SHP77 treated with DMSO at 0.1 percent for 48 hours (cell line): ENCODE measurements at regions not wholly inside any gene's neighbourhood (a gene's known extent, or its start where the extent isn't known, plus 50 kb on each side); places are given as distances from the start of the nearest gene placed in this dataset.
A peak's percentile ranks its signal among the peaks of the same experiment; 100 is the strongest.

Experiments
- DNase-seq: peaks from one replicate; lab custom pipeline; 2025; lab: John Stamatoyannopoulos, UW

GRCh38 chr18:33957707-33958106 is 267.0 kb downstream of the NOL4 start:
- DNase-seq = no peak

DNA sequence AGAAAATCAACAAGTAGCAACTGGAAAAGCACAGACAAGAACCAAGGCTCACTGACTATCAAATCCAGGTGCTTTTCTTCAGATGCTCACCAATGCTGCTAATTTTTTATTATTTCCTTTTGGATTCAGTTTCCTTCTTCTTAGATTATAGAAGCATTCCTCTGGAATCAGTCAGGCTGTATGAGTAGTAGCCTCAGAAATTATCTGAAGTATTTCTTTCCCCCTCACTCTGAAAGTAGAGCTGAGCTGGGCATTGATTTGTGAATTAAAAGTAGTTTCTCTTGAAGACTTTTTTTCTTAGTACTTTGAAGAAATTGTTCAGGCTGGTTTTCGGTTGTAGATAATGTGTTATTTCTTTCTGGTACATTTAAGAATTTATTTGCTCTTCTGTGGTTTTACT is 273.7 kb downstream of the NOL4 start:
- no peak for DNase-seq

GRCh38 chr18:33946336-33946735 is 278.4 kb downstream of the NOL4 start:
- no peak for DNase-seq

GRCh38 chr18:33944493-33944892 is 280.2 kb downstream of the NOL4 start:
- DNase-seq = no peak

GRCh38 chr18:33937270-33937816 is 287.4 kb downstream of the NOL4 start:
- DNase-seq = no peak

- no peak for DNase-seq
These were observed 290.5 kb downstream of the NOL4 start for GRCh38 chr18:33934258-33934657.

- no peak for DNase-seq
These were observed 296.5 kb downstream of the NOL4 start for GRCh38 chr18:33928231-33928630.

DNA sequence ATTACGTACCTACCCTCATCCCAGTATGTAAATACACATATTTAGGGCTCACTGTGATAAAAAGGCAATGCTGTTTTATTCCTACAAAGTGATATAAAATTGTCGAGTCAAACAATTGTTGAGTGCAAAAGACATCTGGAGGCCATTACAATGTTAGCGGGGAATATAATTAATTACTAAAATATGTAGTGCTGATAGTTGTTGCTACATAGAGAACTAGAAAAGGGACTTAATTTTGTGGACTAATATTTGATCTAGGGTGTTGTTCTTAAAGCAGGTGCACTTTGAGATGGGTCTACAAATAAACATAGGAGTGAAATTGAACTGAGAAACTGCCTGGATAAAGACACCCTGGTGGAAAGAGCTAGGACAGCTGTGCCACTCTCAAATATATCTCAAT is 300.1 kb downstream of the NOL4 start:
- peak; percentile 71 for DNase-seq

- peak; percentile 70 for DNase-seq
These were observed 300.7 kb downstream of the NOL4 start for GRCh38 chr18:33923980-33924379.

DNA sequence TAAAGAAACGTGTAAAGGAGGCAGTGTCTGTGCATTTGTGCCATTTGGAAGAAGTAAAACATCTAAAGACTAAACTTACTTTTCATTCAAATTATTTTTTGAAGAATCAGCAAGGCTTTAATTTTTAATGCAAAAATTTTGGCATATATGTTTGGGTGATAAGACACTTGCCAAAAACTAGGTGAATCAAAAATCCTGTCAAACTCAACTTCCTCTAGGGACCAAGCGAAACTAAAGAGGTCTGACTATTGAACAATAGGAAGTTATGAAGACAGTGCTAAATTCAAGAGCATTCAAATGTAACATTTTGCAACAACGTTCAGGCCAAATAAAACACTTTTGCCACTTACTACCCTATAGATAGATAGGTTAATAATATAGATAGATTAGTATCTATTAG is 306.1 kb downstream of the NOL4 start:
- no peak for DNase-seq

DNA sequence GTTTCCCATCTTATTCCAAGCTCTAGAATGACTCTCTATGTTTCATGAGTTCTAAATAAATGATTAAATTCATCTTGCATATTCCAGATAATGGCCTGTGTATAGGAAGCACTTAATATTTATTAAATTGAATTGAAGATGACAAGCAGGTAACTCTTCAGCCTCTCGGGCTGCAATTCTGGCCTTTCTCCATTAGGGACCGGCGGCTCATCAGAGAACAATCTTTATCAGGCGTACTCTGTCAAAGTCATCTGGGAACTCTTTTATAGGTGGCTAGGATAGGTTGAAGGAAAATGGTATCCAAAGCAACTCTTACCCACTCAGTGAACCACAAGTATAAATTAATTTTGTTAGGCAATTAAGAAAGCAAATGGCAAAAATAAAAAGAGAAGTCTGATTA is 308.5 kb downstream of the NOL4 start:
- DNase-seq = no peak

GRCh38 chr18:33914399-33914798 is 310.3 kb downstream of the NOL4 start:
- no peak for DNase-seq

GRCh38 chr18:33906046-33906445 is 318.7 kb downstream of the NOL4 start:
- no peak for DNase-seq

DNA sequence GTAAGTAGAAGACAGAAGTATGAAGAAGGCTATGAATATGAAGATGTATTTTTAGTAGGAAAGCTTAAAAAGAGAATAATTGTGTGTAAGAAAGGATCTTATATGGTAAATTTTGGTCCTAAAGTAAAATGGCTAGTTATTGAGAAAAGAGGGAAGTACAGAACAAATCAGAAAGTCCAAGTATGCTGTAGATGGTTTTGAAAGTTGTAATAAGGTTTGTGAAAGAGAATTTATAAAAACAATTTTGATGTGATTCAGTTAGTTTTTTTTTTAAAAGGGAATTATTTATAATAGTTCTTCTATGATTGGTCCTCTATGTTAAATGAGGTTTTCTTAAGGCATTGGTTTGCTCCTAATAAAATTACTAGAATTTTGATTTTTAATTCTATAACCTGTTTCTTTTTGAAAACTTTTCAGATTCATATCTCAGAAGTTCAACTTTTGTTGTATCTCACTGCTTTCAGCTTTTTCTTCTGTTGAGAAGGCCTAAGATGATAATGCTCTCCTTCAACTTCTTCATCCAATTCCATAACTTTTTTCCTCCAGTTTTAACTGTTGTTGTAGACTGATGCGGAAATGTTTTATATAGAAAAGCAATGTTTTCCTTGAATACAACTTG is 322.7 kb downstream of the NOL4 start:
- DNase-seq = no peak

- DNase-seq = no peak
These were observed 322.6 kb downstream of the ASXL3 start for GRCh38 chr18:33900638-33901037.

- DNase-seq = no peak
These were observed 320.4 kb downstream of the ASXL3 start for GRCh38 chr18:33898427-33898826.

DNA sequence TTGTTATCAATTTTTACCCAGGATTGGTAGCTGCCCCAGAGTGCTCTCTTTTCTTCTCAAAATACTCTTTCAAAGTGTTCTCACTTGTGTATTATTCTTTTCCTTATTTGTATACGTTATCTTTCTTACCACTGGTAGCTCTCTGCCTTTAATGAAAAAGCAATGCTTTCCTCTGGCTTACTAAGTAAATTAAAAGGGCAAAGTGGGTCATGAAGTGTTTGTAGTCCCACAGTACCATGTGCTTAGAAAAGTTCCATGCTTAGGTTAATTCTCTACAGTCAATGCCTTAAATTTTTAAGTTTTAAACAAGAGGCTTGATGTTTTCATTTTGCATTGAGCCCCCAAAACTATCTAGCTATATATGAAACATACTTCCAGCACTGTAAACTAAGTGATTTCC is 300.2 kb downstream of the ASXL3 start:
- no peak for DNase-seq

DNA sequence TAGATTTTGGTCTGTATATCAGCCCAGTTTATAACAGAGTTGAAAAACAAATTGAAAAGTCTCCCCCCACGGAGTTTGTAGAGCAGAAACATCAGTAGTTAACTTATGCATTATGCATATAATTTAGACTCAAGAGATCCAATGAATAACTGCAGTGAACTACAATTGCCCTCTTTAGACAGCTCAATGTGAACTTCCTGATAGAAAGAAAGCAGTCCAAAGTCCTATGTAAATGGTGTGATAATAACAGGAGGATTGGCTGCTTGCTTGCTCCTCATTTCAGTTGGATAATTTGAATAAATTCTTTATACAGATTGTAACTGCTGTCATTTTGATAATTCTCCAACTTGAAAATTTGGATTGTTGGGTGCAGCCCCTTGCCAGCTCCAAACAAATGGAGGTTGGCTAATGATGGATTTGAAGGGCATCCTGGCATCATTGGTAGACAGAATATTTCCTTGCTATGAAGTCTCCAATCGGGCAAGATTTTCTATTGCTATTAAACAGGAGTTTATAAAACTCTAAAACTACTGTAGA is 297.1 kb downstream of the ASXL3 start:
- DNase-seq = no peak

DNA sequence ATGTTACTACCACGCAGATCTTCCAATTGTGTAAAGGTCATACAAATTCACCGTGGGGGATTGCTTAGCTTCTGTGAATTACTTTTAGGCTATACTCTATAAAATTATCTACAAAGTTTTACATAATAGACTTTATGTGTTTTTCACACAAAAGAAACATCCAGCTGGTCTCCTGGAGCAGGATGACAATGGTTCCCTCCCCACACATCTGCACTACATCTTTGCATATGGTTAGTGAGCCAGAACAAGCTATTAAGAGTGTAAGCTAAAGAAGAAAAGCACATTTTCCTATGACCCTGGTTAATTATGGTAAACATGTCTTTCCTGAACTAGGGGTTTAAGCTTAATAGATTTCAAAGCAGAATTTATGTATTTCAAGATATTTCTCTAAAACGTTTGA is 295.1 kb downstream of the ASXL3 start:
- DNase-seq = no peak

DNA sequence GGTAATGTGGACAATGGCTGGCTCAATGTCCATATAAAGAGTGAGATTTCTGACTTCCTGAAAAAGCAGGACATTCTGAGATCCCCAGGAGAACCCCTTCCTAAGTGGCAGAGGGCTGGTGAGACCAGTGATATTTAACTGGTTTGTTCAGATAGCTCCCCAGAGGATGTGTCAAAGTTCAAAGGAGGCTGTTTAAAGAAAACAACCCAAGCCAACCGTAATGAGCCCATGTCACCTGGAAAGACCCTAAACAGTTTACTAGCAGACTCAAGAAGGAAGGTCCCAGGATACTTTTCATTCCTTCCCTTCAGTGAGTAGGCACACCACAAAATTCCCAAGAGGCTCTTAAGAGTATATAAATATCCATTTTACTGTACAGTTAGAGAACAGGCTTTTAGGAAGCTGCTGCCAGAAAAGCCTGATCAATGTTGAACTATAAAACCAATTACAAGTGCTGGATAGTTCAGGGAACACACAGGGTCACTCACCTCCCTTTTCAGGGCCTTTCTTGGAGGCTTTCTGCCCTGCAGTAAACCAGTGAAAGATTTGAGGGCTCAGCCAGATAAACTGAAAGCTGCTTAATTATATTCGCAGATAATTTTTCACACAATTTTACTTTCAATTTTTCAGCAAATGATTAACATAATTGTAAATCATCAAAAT is 293.5 kb downstream of the ASXL3 start:
- DNase-seq = no peak

- DNase-seq = no peak
These were observed 292.0 kb downstream of the ASXL3 start for GRCh38 chr18:33870059-33870458.

DNA sequence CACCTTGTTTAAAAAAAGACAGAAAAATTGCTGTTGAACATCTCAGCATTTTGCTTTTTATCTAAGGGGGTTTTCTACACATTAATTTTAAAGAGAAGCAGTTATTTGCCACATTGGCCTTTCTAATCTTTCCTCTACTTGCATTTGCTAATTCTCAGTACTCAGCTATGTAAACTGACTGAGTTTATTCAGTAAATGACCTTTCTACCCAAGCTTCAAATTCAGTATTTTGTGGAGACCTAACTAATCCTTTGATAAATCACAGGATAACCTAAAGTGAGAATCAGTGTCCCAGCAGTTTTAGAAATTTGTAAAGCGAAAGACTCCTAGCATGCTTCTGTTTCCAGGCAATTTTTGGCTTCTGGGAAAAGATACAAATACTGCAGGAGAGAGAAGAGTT is 288.4 kb downstream of the ASXL3 start:
- DNase-seq = no peak

- no peak for DNase-seq
These were observed 285.9 kb downstream of the ASXL3 start for GRCh38 chr18:33863912-33864311.

DNA sequence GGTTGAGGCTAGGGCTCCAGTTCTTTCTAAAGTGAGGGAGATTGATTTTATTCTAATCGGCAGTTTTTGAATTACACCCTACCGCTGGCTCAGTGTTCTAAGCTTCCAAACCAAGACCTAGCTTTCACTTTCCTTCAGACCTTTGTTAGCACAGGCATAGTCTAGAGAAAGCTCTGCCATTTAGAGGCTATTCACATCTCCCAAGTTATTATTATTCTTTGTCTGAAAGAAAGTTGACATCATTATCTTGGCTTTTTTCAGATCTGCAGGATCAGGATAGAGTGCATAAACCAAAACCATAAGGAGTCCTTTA is 276.8 kb downstream of the ASXL3 start:
- DNase-seq = no peak
